Aorta (tissue), 5 donors: ENCODE measurements at regions not wholly inside any gene's neighbourhood (a gene's known extent, or its start where the extent isn't known, plus 50 kb on each side); places are given as distances from the start of the nearest gene placed in this dataset.

ENCODE experiments used
- ATAC-seq: fragments of 200-7000 bp; cut with Tn5 transposase; one replicate; pipeline ENCODE4 v1.9.1; 2022; ENCODE audit warnings: moderate library complexity; ENCODE audit not compliant: low FRiP score
- DNase-seq, 2 donors: peaks; one replicate each; pipeline ENCODE4 v3.0.0-alpha.2; 2020
- H3K27ac ChIP-seq, 2 donors: one replicate each; pipeline ENCODE4 v1.5.1; 2013; ENCODE audit warnings: low read length in 2 of 2, mild to moderate bottlenecking in 2 of 2, moderate library complexity in 2 of 2, control low read depth in 1 of 2, inconsistent platforms in 1 of 2, low read depth in 1 of 2
- H3K27me3 ChIP-seq, 2 donors: one replicate each; pipeline ENCODE4 v1.6.1; 2013; ENCODE audit warnings: control low read depth in 1 of 2, low read length in 1 of 2, mild to moderate bottlenecking in 1 of 2, moderate library complexity in 1 of 2; ENCODE audit not compliant: insufficient read depth in 2 of 2, control insufficient read depth in 1 of 2
- H3K36me3 ChIP-seq, 2 donors: one replicate each; pipeline ENCODE4 v1.6.1; 2013; ENCODE audit warnings: control low read depth in 1 of 2, low read length in 1 of 2, mild to moderate bottlenecking in 1 of 2; ENCODE audit not compliant: insufficient read depth in 2 of 2, control insufficient read depth in 1 of 2
- H3K4me1 ChIP-seq, 2 donors: one replicate each; pipeline ENCODE4 v1.6.1; 2013; ENCODE audit warnings: low read length in 2 of 2, control low read depth in 1 of 2, mild to moderate bottlenecking in 1 of 2, moderate library complexity in 1 of 2; ENCODE audit not compliant: insufficient read depth in 2 of 2, control insufficient read depth in 1 of 2
- H3K4me3 ChIP-seq, 2 donors: one replicate each; pipeline ENCODE4 v1.5.1; 2013; ENCODE audit warnings: low read length in 2 of 2, control low read depth in 1 of 2, mild to moderate bottlenecking in 1 of 2
- H3K9me3 ChIP-seq: one replicate; pipeline ENCODE4 v1.6.1; 2013; ENCODE audit warnings: mild to moderate bottlenecking, low read length; ENCODE audit not compliant: control insufficient read depth
- WGBS, 2 donors: extraction: QIAGEN DNeasy Blood & Tissue Kit; methylation state at CpG; one replicate each; pipeline ENCODE4 v1.1.7; 2013; 5-methylcytosine and 5-hydroxymethylcytosine counted together
- intact Hi-C, 2 donors: fragments of 100-400 bp; cut with DNase I; formaldehyde crosslinking; loops; one replicate each; pipeline versions ENCODE4 v1.14.2 to v1.15.0; 2022
- donor health status: healthy with polysubstance abuse.
- donor health status: Bipolar disorder and iron deficiency.
- donor health status: DM: no; HTN: no; CAD: no.
- donor health status: DM: no; HTN: no; CAD: no.
- donor health status: DM: yes; HTN: yes; CAD: no.

GRCh38 chr20:24052599-24053275 is 64.2 kb upstream of the GGTLC1 start:
- 88% methylated on average over 23 of the region's 23 CpGs for WGBS, 2 donors

GRCh38 chr20:24051160-24051559 is 62.6 kb upstream of the GGTLC1 start:
- no peaks in the 10 kb centered on the region for H3K9me3 ChIP-seq
- DNase-seq (no peak), ATAC-seq (no peak)
- no peaks in the 10 kb centered on the region for H3K36me3 ChIP-seq
- H3K4me3 ChIP-seq: no peak overlapping the region
- no peaks in the 10 kb centered on the region for H3K4me1 ChIP-seq
- intact Hi-C loops: no loop called here
- H3K27me3 ChIP-seq: no peaks in the 10 kb centered on the region
- 44 to 60% methylated on average over 2 of the region's 2 CpGs for WGBS, 2 donors
- no peak overlapping the region for H3K27ac ChIP-seq

More at GRCh38 chr20:24052599-24053275, 64.2 kb upstream of the GGTLC1 start:
- ATAC-seq (no peak), DNase-seq (no peak)
- no peaks in the 10 kb centered on the region for H3K4me1 ChIP-seq
- H3K4me3 ChIP-seq: no peak overlapping the region
- no peaks in the 10 kb centered on the region for H3K9me3 ChIP-seq
- intact Hi-C loops: no loop called here
- H3K27ac ChIP-seq: no peak overlapping the region
- H3K27me3 ChIP-seq: no peaks in the 10 kb centered on the region
- no peaks in the 10 kb centered on the region for H3K36me3 ChIP-seq

- Histone ChIP-seq H3K27me3 (no peaks in the 10 kb centered on the region), H3K4me1 (no peaks in the 10 kb centered on the region), H3K36me3 (no peaks in the 10 kb centered on the region), H3K4me3 (no peak overlapping the region), H3K27ac (no peak overlapping the region), H3K9me3 (no peaks in the 10 kb centered on the region)
- DNase-seq (no peak), ATAC-seq (no peak)
- WGBS, 2 donors: 65 to 67% methylated on average over 3 of the region's 3 CpGs
- intact Hi-C loops: no loop called here
These were observed 61.5 kb upstream of the GGTLC1 start for GRCh38 chr20:24050119-24050518.

GRCh38 chr20:24049081-24049480 is 60.5 kb upstream of the GGTLC1 start:
- no peaks in the 10 kb centered on the region for H3K4me1 ChIP-seq
- H3K27me3 ChIP-seq: no peaks in the 10 kb centered on the region
- intact Hi-C loops: no loop called here
- H3K36me3 ChIP-seq: no peaks in the 10 kb centered on the region
- WGBS, 2 donors: 62 to 64% methylated on average over 2 of the region's 2 CpGs
- H3K27ac ChIP-seq: no peak overlapping the region
- no peak overlapping the region for H3K4me3 ChIP-seq
- no peak for DNase-seq
- H3K9me3 ChIP-seq: no peaks in the 10 kb centered on the region
- ATAC-seq: no peak

GRCh38 chr20:24048024-24048611 is 59.5 kb upstream of the GGTLC1 start:
- no peaks in the 10 kb centered on the region for H3K9me3 ChIP-seq
- no peak overlapping the region for H3K4me3 ChIP-seq
- H3K4me1 ChIP-seq: no peaks in the 10 kb centered on the region
- DNase-seq (no peak), ATAC-seq (no peak)
- H3K27me3 ChIP-seq: no peaks in the 10 kb centered on the region
- H3K36me3 ChIP-seq: no peaks in the 10 kb centered on the region
- no peak overlapping the region for H3K27ac ChIP-seq
- intact Hi-C loops: no loop called here
- 19 to 44% methylated on average over 16 of the region's 16 CpGs for WGBS, 2 donors

- no peaks in the 10 kb centered on the region for H3K9me3 ChIP-seq
- H3K27ac ChIP-seq: no peak overlapping the region
- no peaks in the 10 kb centered on the region for H3K36me3 ChIP-seq
- no peak for DNase-seq
- H3K27me3 ChIP-seq: no peaks in the 10 kb centered on the region
- intact Hi-C loops: no loop called here
- no peak for ATAC-seq
- WGBS, 2 donors: 66 to 72% methylated on average over 1 of the region's 1 CpG
- no peak overlapping the region for H3K4me3 ChIP-seq
- H3K4me1 ChIP-seq: no peaks in the 10 kb centered on the region
These were observed 58.3 kb upstream of the GGTLC1 start for GRCh38 chr20:24046888-24047287.

GRCh38 chr20:24045621-24046318 is 57.2 kb upstream of the GGTLC1 start:
- no peak for DNase-seq

GRCh38 chr20:24043294-24043693 is 54.7 kb upstream of the GGTLC1 start:
- no peaks in the 10 kb centered on the region for H3K27me3 ChIP-seq
- intact Hi-C loops: no loop called here
- H3K4me3 ChIP-seq: no peak overlapping the region
- H3K36me3 ChIP-seq: no peaks in the 10 kb centered on the region
- no peak for ATAC-seq
- no peaks in the 10 kb centered on the region for H3K4me1 ChIP-seq
- DNase-seq: no peak
- no peak overlapping the region for H3K27ac ChIP-seq
- H3K9me3 ChIP-seq: no peaks in the 10 kb centered on the region
- WGBS, 2 donors: 33 to 52% methylated on average over 1 of the region's 1 CpG

More at GRCh38 chr20:24045621-24046318, 57.2 kb upstream of the GGTLC1 start:
- intact Hi-C loops: no loop called here
- no peak overlapping the region for H3K27ac ChIP-seq
- 62 to 69% methylated on average over 10 of the region's 10 CpGs for WGBS, 2 donors
- no peaks in the 10 kb centered on the region for H3K27me3 ChIP-seq
- no peaks in the 10 kb centered on the region for H3K4me1 ChIP-seq
- H3K36me3 ChIP-seq: no peaks in the 10 kb centered on the region
- H3K9me3 ChIP-seq: no peaks in the 10 kb centered on the region
- H3K4me3 ChIP-seq: no peak overlapping the region
- no peak for ATAC-seq

GRCh38 chr20:24042646-24043045 is 54.1 kb upstream of the GGTLC1 start:
- Histone ChIP-seq H3K4me3 (no peak overlapping the region), H3K9me3 (no peaks in the 10 kb centered on the region), H3K27me3 (no peaks in the 10 kb centered on the region), H3K27ac (no peak overlapping the region), H3K4me1 (no peaks in the 10 kb centered on the region), H3K36me3 (no peaks in the 10 kb centered on the region)
- ATAC-seq (no peak), DNase-seq (no peak)
- 77 to 84% methylated on average over 3 of the region's 3 CpGs for WGBS, 2 donors
- intact Hi-C loops: no loop called here
